ENCODE measurements at regions not wholly inside any gene's neighbourhood (a gene's known extent, or its start where the extent isn't known, plus 50 kb on each side); places are given as distances from the start of the nearest gene placed in this dataset.

DNA sequence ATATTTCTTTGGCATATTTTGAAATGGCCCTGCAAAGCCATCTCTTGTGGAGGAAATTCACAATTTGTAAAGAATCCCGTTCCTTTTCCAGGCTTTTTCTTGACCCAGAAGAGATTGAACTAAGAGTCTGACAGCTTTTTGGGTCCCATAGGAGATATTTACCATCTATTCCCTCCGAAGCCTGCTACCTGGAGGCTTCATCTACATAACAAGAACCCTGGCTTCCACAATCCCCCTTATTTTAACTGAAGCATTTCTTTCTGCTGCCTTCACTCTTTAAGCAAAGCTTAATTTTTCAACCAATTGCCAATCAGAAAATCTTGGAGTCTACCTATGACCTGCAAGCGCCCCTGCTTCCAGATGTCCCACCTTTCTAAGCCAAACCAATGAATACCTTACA is 248.1 kb upstream of the GADL1 start:
- TF ChIP-seq, protein P1, sequence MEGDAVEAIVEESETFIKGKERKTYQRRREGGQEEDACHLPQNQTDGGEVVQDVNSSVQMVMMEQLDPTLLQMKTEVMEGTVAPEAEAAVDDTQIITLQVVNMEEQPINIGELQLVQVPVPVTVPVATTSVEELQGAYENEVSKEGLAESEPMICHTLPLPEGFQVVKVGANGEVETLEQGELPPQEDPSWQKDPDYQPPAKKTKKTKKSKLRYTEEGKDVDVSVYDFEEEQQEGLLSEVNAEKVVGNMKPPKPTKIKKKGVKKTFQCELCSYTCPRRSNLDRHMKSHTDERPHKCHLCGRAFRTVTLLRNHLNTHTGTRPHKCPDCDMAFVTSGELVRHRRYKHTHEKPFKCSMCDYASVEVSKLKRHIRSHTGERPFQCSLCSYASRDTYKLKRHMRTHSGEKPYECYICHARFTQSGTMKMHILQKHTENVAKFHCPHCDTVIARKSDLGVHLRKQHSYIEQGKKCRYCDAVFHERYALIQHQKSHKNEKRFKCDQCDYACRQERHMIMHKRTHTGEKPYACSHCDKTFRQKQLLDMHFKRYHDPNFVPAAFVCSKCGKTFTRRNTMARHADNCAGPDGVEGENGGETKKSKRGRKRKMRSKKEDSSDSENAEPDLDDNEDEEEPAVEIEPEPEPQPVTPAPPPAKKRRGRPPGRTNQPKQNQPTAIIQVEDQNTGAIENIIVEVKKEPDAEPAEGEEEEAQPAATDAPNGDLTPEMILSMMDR (IDR thresholded peaks at IDR 0.05; ENCODE audit: low read length) = no peak
- TF ChIP-seq EZH2 (IDR thresholded peaks at IDR 0.05; ENCODE audit: borderline replicate concordance, low read length) = no peak
